Caco-2 (cell line): ENCODE measurements at regions not wholly inside any gene's neighbourhood (a gene's known extent, or its start where the extent isn't known, plus 50 kb on each side); places are given as distances from the start of the nearest gene placed in this dataset.

ENCODE experiments used
- BruUV-seq: library from RNA; stranded (reverse); fragments of 400-500 nt; replicated peaks from 2 replicates; lab custom pipeline; 2021; lab: Mats Ljungman, UMichigan
- CTCF ChIA-PET: fragments of 300-600 bp; sonication (Branson Sonifier 250); formaldehyde crosslinking; loops from one replicate; lab custom pipeline; 2022; ENCODE audit warnings: antibody characterized with exemption; lab: Charles Lee
- POLR2A ChIA-PET: fragments of 300-600 bp; sonication (Branson Sonifier 250); formaldehyde crosslinking; loops from one replicate; lab custom pipeline; 2022; ENCODE audit warnings: antibody characterized with exemption; lab: Charles Lee
- DNase-seq, 2 experiments: peaks; one replicate each; pipeline versions ENCODE4 v3.0.0 to v3.0.0-alpha.2; 2020 to 2022
- H3K27me3 ChIP-seq: replicated peaks from 2 replicates; pipeline ENCODE4 v1.6.0; 2011; ENCODE audit warnings: low read length; ENCODE audit not compliant: control insufficient read depth, insufficient read depth
- H3K36me3 ChIP-seq: 2 replicates; pipeline ENCODE4 v1.5.1; 2011; ENCODE audit warnings: low read length; ENCODE audit not compliant: control insufficient read depth, insufficient read depth
- H3K4me1 ChIP-seq: fragments of 250-450 bp; sonication (Bioruptor Pico); 2 replicates; pipeline ENCODE4 v1.5.1; 2020; ENCODE audit warnings: mild to moderate bottlenecking
- H3K4me3 ChIP-seq: 2 replicates; pipeline ENCODE4 v1.5.1; 2011; ENCODE audit warnings: low read depth, mild to moderate bottlenecking, control low read depth, low read length
- H3K9me3 ChIP-seq: fragments of 250-450 bp; sonication (Bioruptor Pico); 2 replicates; pipeline ENCODE4 v1.5.1; 2020; ENCODE audit warnings: mild to moderate bottlenecking, moderate library complexity
- H3K27ac Mint-ChIP-seq: one replicate; pipeline ENCODE4 v1.8.0; 2022; ENCODE audit warnings: mixed read lengths; ENCODE audit not compliant: unreplicated experiment
- H3K27me3 Mint-ChIP-seq: one replicate; pipeline ENCODE4 v1.8.0; 2022; ENCODE audit warnings: mixed read lengths; ENCODE audit not compliant: insufficient read depth, unreplicated experiment
- H3K36me3 Mint-ChIP-seq: one replicate; pipeline ENCODE4 v1.8.0; 2022; ENCODE audit warnings: mild to moderate bottlenecking, mixed read lengths; ENCODE audit not compliant: insufficient read depth, unreplicated experiment
- H3K4me1 Mint-ChIP-seq: one replicate; pipeline ENCODE4 v1.8.0; 2022; ENCODE audit warnings: low read depth, mixed read lengths; ENCODE audit not compliant: unreplicated experiment
- H3K4me3 Mint-ChIP-seq: one replicate; pipeline ENCODE4 v1.8.0; 2022; ENCODE audit warnings: mild to moderate bottlenecking, moderate library complexity, mixed read lengths; ENCODE audit not compliant: unreplicated experiment
- H3K9me3 Mint-ChIP-seq: one replicate; pipeline ENCODE4 v1.8.0; 2022; ENCODE audit warnings: mixed read lengths; ENCODE audit not compliant: unreplicated experiment
- intact Hi-C: fragments of 100-400 bp; cut with micrococcal nuclease; formaldehyde crosslinking; loops from one replicate; pipeline ENCODE4 v1.10.0; 2022; ENCODE audit not compliant: unreplicated experiment
- TF ChIP-seq, protein P1 (sequence below), 2 experiments: fragments of 200-600 bp in 1 of 2; IDR thresholded peaks; 1 replicate in 1 of 2; 2 replicates in 1 of 2; pipeline versions ENCODE4 v1.5.1 to v1.8.0; 2011 to 2022; ENCODE audit warnings: antibody characterized with exemption in 1 of 2, control low read depth in 1 of 2, inconsistent platforms in 1 of 2, low read depth in 1 of 2, low read length in 1 of 2, mild to moderate bottlenecking in 1 of 2, moderate library complexity in 1 of 2; ENCODE audit not compliant: insufficient read depth in 1 of 2, severe bottlenecking in 1 of 2, unreplicated experiment in 1 of 2

DNA sequence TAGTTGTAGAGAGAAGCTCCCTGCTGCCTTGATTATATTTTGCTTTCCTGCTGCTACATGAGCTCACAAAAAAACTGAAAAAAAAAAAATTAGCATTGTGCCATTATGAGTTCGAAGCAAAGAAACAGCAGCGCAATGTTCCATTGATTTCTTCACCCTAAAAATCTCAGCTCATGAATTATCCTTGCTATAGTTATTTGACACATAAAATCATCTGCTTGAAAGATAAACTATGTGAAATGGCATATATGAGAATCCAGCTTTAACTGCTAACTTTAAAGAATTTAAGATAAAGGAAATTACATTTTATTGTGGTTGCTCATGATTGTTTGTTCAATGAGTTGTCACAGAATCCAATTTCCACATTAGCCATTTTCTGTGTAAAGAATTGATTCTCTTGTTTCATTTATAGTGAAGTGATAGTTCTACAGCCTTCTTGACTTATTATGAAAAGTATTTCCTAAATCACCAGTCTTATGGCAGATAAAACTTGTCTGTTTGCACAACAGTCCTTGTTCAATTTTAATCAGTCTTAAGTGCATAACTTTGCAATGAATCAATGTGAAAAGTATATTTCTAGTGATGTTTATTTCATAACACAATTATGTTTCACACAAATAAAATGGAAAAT lies 1275.0 kb upstream of the CDH9 start:
- Mint-ChIP-seq H3K4me1 (no peaks in the 10 kb centered on the region), H3K36me3 (no peaks in the 10 kb centered on the region), H3K27me3 (no peaks in the 10 kb centered on the region), H3K27ac (no peak overlapping the region), H3K4me3 (no peak overlapping the region), H3K9me3 (no peaks in the 10 kb centered on the region)
- ChIA-PET CTCF (no interaction called here), POLR2A (no interaction called here)
- TF ChIP-seq, protein P1, sequence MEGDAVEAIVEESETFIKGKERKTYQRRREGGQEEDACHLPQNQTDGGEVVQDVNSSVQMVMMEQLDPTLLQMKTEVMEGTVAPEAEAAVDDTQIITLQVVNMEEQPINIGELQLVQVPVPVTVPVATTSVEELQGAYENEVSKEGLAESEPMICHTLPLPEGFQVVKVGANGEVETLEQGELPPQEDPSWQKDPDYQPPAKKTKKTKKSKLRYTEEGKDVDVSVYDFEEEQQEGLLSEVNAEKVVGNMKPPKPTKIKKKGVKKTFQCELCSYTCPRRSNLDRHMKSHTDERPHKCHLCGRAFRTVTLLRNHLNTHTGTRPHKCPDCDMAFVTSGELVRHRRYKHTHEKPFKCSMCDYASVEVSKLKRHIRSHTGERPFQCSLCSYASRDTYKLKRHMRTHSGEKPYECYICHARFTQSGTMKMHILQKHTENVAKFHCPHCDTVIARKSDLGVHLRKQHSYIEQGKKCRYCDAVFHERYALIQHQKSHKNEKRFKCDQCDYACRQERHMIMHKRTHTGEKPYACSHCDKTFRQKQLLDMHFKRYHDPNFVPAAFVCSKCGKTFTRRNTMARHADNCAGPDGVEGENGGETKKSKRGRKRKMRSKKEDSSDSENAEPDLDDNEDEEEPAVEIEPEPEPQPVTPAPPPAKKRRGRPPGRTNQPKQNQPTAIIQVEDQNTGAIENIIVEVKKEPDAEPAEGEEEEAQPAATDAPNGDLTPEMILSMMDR (IDR thresholded peaks at IDR 0.05; ENCODE audit: insufficient read depth in 1 of 2, low read depth in 1 of 2, low read length in 1 of 2, severe bottlenecking in 1 of 2, unreplicated experiment in 1 of 2) = no peak
- no peak overlapping the region for H3K4me3 ChIP-seq
- intact Hi-C loops = no loop called here
- no TSS peak for BruUV-seq
- DNase-seq = no peak
- H3K4me1 ChIP-seq = no peaks in the 10 kb centered on the region
- H3K9me3 ChIP-seq = no peaks in the 10 kb centered on the region
- no peaks in the 10 kb centered on the region for H3K27me3 ChIP-seq
- H3K36me3 ChIP-seq = no peaks in the 10 kb centered on the region

DNA sequence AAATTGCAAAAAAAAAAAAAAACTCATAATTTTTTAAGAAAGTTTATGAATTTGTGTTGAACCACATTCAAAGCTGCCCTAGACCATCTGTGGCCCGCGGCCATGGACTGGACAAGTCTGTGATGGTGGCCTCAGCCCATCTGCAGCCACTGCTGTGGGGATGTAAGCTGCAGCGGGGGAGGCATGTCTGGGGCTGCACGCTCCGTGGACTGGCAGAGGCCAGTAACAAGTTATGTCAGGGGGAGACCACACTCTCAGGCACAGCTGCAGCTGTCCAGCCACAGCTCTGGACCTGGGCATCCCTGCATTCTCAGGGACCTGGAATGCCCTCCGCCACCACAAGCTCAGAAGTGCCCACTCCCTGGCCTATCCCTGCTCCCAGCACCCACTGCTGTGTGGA lies 1272.3 kb upstream of the CDH9 start:
- no peak for DNase-seq
- H3K4me3 ChIP-seq = no peak overlapping the region
- Mint-ChIP-seq H3K4me1 (no peaks in the 10 kb centered on the region), H3K27ac (no peak overlapping the region), H3K27me3 (no peaks in the 10 kb centered on the region), H3K4me3 (no peak overlapping the region), H3K9me3 (no peaks in the 10 kb centered on the region), H3K36me3 (no peaks in the 10 kb centered on the region)
- H3K9me3 ChIP-seq = no peaks in the 10 kb centered on the region
- intact Hi-C loops = no loop called here
- TF ChIP-seq, protein P1 (IDR thresholded peaks at IDR 0.05; ENCODE audit: insufficient read depth in 1 of 2, low read depth in 1 of 2, low read length in 1 of 2, severe bottlenecking in 1 of 2, unreplicated experiment in 1 of 2) = no peak
- no peaks in the 10 kb centered on the region for H3K4me1 ChIP-seq
- ChIA-PET CTCF (no interaction called here), POLR2A (no interaction called here)
- no peaks in the 10 kb centered on the region for H3K27me3 ChIP-seq
- BruUV-seq = no TSS peak
- H3K36me3 ChIP-seq = no peaks in the 10 kb centered on the region

DNA sequence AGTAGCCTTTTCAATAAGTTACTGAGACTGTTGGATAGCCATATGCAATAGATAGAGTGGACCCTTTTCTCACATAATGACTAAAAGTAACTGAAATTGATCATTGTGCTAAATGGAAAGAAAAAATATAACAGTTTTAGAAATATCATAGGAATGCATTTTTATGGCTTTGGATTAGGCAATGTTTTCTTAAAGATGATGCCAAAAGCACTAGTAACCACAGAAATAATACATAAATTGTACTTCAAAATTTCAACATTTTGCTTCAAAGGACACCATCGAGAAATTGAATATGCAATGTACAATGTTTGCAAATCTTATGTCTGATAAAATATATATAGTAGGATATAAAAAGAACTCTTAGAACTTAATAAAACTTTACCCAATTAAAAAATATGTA lies 1267.5 kb upstream of the CDH9 start:
- Histone ChIP-seq H3K4me3 (no peak overlapping the region), H3K27me3 (no peaks in the 10 kb centered on the region), H3K4me1 (no peaks in the 10 kb centered on the region), H3K9me3 (peaks cover 7% of the 10 kb centered on the region; the same call in 1 of the 2 replicates), H3K36me3 (no peaks in the 10 kb centered on the region)
- no TSS peak for BruUV-seq
- CTCF ChIA-PET = no interaction called here
- Mint-ChIP-seq H3K36me3 (no peaks in the 10 kb centered on the region), H3K27me3 (no peaks in the 10 kb centered on the region), H3K9me3 (peaks cover 10% of the 10 kb centered on the region), H3K4me3 (no peak overlapping the region), H3K27ac (no peak overlapping the region), H3K4me1 (no peaks in the 10 kb centered on the region)
- POLR2A ChIA-PET = no interaction called here
- intact Hi-C loops = no loop called here
- TF ChIP-seq, protein P1 (IDR thresholded peaks at IDR 0.05; ENCODE audit: insufficient read depth in 1 of 2, low read depth in 1 of 2, low read length in 1 of 2, severe bottlenecking in 1 of 2, unreplicated experiment in 1 of 2) = no peak
- no peak for DNase-seq
